COLO829 (cell line): ENCODE measurements at regions not wholly inside any gene's neighbourhood (a gene's known extent, or its start where the extent isn't known, plus 50 kb on each side); places are given as distances from the start of the nearest gene placed in this dataset.

Experiments used
- DNase-seq: peaks from one replicate; pipeline ENCODE4 v3.0.0; 2012; ENCODE audit warnings: low spot score

DNA sequence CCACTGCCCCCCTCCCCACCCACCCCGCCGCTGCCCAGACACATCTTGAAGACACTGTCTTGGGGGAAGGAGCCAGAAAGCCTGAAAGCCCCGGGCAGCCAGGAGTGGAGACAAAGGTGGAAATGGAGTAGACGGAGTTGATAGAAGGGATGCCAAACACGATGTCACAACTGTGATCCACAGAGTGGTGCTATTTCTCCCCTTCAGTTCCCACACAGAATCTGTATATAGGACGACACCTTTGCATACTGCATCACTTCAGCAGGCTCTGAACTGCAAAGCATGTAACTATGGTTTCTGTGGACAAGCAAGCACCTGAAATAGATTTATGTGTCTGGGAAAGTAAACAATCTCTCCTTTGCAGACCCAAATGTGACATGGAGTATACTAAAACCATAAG lies 56.4 kb upstream of the F13A1 start:
- DNase-seq: no peak

DNA sequence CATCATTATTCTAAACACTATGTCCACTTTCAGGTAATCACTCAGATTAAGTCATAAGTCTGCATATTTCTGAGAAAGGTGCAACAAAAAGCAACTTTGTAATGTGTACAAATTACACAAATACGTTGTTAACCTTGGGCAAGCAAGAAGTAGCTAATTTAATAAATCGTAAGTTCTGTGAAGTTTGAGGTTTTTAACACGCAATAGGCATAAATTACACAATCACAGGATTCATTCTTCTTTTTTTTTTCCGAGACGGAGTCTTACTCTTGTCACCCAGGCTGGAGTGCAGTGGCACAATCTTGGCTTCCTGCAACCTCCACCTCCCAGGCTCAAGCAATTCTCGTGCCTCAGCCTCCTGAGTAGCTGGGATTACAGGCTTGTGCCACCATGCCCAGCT lies 57.2 kb upstream of the F13A1 start:
- DNase-seq: no peak

DNA sequence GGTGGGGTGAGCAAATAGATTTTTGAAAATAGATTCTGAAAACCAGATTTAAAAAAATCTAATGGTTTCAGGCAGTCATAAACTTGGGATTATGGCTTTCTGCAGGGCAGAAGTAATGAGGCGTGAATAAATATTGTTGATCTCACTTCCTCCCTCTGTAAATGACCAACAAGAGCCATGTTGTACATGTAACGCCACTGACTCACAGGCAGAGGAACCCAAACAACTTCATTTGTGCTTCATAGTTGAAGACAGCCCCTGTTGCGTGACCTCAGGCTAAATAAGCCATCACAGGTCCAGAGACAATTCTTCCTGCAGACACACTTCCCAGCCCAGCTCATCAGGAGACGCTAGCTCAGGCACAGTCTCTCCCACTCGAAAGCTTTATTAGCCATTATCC lies 59.1 kb upstream of the F13A1 start:
- no peak for DNase-seq

DNA sequence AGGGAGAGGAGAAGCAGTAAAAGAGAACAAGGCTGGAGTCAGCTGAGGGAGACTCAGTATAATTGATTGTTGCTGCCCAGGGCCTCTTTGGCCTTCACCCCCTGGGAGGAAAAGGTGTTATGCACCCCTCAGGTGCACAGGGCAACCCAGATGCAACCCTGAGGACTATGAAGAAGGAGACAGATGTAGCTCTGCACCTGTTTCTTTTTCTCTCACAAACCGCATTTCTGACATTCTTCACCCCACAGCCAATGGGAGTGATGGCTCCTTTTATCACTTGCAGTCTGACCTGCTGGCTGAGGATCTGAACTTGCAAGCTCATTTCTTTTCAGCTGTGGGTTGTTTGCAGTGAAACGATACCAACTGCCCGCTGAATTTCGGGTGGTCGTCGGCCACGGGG lies 64.1 kb upstream of the F13A1 start:
- DNase-seq: no peak

DNA sequence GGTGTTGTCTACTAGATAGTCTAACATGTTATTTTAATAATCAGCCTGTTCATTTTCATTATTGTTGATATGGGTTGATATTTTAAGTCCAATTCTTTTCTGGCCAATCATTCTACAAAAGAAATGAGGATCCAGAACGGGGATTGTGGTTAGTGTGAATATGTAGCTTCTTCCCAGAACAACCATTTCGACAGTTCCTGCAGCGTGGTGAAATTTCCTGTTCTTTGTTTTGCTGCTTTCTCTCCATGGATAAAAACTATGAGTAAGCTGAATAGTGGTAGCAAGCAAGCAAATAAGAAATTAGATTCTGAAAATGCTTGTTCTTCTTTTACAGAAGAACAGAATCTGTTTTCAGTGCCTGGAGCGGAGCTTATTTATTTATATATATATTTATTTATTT lies 65.5 kb upstream of the F13A1 start:
- no peak for DNase-seq

DNA sequence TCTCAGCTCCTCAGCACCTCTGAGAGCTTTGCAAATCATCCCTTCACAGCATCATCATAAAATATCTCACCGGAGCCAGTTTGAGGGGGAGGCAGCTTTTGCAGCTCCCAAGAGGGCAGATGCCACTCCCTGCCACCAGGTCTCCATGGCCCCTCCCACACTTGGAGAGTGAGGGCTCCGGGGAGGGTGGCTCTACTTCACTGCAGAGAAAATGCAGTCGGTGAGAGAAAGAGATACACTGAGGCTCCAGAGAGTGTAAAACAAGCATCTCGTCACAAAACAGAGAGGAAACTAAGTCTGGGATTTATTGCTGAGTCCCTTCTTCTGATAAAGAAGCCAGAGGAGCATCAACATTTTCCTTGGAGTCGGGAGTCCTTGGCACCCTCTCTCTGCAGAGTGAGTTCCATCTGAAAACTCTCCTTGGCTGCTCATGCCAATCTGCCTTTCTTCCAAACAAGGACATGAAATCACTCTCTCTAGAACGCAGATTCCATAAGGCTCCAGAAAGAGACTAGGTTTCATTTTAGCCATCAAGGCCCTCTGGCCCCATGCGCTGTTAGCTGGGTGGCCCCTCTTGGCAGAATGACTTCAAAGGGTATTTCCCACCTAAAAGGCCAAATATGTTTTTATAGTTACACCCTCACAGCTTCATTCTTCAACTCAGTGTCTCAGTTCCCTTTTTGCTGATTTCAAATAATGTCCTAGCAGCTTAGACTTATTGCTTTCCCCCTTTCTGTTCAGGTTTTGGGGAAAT lies 70.6 kb upstream of the F13A1 start:
- DNase-seq: no peak

DNA sequence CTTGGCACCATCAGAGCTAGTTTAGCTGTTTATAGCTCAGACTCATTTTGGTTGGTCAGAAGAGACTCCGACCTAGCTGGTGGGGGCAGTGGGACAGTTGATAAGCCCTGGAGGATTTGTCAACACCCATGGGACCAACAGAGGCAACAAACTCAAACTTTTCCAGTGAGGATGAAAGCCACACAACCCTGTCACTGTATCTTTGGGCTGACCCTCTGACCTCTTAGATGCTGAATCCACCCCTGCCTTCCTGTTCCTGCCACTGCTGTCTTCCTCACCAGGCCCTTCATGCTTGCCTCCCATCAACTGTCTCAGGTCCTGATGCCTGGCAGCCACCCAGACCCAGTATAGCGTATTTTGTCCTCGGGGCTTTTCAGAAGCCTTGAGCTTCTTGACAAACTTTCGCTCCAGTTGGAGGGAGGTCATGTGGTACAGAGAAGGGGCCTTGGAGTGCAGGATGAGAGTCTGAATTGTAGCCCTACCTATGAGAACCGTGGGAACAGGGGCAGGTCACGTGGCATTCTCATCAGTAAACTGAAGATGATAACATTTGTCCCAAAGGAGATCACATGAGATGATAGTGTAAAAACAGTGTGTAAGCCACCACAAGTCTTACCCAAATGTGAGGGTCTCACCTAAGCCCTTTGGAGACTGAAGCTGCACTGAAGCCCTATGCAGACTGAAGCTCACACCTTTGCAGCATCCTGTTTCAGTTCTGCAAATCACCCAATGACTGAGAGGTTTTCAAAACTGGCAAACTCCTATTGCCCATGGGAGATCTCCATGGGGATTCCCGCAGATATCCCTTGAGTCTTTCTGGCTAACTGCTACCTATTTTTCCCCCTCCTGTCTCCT lies 72.0 kb upstream of the F13A1 start:
- no peak for DNase-seq

DNA sequence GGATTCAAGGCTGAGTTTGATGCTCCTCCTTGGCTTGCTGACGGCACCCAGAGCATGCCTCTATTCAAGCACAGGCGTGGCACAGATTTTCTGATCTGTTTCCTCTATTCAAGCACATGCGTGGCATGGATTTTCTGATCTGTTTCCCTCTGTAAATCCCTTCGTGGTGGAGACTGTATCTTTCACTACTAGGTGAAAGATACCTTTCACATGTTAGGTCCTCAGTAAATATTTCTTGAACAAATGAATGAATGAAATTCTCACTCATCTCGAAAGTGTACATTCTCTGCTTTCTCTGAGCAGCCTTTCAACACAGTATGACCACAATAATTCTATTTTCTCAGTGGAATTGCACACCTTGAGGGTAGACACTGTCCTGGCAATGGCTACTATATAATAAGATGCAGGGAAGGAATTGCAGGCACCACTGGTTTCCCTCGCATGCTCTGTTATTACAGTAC lies 72.6 kb upstream of the F13A1 start:
- DNase-seq: no peak

DNA sequence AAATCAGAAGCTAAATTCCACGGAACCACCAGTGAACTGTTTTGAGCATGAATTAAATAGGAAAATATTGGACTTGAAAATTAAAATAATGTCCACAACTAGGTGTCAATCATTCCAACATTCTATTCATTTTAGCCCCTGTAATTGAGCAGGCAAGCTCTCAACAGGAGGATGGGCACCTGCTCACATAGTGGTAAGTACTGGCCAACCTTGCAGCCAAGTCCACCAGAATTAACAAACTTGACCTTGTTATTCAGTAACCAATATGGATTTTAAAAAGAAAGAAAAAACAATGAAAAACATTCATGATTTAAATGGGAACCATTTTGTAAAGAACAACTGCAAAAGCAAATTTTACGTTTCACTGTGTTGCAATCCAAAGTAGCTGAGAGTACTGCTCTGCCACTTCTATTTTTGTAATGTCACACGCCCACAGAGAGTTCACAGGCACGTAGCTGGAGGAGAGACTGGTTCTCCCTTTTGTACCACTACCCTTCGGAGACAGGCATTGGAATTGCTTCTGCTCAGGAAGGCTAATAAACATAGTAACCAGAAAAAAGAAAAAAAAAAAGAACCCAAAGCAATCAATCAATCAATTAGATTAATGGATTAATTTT lies 75.2 kb upstream of the F13A1 start:
- DNase-seq: no peak

DNA sequence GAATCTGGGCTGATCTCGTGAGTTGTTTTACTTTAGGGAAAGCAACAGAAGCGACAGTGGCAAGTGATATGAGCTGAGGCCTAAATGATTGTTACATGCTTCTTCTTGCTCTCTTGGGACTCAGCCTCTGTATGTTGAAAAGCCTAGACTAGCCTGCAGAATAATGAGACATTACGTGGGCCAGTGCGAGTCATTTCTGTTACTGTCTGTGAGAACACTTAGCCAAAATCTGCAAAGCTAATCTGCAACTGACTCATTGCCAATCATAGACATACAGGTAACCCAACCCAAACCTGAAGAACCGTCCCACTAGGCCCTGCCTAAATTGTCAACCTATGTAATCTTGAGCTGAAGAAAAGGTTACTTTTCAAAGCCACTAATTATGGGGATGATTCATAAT lies 77.4 kb upstream of the F13A1 start:
- DNase-seq: no peak

DNA sequence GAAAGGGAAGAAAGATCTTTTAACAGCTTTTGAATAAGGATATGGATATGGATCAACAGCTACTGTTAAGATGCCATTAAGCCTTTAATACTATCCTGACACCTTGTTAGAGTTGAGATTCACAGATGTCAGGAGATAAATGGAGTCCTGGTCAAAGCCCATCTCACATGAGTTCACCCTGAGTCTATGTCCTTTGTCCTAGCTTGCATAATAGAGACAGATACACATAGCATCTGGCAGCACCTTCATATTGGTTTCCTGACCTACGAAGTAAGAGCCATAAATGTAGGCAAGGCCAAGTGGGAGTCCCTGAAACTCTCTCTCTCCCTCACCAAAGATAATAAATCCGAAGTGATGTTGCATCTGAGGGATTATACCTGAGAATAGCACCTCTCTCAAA lies 79.1 kb upstream of the F13A1 start:
- DNase-seq: no peak

DNA sequence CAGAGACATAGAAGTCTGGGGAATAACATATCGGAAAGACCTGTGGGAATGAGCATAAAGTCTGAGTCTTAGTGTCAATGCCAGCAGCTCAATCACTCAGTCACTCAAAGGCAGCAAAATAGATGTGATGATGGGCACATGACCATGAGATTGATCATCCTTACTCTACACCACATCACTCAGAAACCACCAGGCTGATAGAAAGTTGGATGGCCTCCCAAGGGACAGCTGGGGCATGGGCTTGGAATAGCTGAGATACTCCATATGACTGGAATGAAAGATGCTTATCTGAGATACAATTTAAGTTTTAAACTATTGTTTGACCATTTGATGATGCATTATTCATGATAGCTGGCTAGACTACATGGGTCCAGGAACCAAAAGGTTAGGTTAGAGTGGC lies 80.9 kb upstream of the F13A1 start:
- DNase-seq: no peak

DNA sequence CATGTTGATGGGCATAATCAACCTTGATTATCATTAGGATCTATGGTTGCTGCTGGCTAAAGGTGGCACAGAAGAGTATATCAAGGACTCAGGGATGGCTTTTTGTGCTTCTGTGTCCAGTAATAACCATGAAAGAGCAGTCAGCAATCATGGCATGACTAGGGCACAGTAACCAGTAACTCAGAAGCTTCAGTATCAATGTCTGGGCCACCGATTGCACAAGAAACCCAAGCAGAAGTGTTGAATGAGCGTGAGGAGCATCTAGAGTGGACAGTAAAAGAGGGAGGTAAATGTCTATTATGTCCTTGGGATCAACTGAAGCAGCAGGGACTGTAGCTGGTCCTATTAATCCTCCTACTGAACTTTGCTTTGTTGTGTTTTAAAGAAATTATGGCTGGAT lies 81.5 kb upstream of the F13A1 start:
- no peak for DNase-seq

DNA sequence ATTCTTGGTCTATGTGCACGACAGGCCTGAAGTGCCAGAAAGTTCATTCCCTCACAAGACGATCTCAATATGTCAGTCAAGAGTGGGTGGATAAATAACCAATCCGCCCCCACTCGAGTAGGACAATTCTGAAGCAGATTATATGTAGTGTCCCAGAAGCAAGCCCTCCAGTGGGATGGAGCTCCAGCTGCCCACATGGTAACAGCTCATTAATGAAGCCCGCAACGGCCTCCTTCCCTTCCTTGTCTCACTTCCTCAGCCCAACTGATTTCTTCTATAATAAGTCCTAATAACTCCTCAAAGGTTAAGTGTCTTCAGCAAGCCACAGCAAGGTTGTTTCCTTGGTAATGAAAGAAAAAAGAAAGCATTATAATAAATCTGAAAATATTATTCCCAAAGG lies 82.1 kb upstream of the F13A1 start:
- no peak for DNase-seq

DNA sequence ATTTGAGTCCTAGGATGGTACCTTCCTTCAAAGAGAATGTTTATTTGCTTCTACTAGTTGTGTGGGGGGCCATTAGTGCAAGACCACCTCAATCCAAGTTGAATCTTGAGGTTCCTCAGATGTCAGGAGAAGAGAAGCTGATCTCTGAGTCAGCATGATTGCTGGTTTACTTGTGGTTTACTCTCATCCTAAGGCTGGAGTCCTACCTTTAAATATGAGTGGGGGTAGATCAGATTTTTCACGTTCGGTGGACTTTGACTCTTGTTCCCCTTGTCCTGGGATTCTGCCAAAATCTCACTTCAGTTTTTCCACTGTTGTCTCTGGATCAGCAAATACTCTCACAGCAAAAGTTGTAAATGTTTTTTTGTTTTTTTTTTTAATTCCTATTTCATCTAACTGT lies 84.6 kb upstream of the F13A1 start:
- DNase-seq: no peak

DNA sequence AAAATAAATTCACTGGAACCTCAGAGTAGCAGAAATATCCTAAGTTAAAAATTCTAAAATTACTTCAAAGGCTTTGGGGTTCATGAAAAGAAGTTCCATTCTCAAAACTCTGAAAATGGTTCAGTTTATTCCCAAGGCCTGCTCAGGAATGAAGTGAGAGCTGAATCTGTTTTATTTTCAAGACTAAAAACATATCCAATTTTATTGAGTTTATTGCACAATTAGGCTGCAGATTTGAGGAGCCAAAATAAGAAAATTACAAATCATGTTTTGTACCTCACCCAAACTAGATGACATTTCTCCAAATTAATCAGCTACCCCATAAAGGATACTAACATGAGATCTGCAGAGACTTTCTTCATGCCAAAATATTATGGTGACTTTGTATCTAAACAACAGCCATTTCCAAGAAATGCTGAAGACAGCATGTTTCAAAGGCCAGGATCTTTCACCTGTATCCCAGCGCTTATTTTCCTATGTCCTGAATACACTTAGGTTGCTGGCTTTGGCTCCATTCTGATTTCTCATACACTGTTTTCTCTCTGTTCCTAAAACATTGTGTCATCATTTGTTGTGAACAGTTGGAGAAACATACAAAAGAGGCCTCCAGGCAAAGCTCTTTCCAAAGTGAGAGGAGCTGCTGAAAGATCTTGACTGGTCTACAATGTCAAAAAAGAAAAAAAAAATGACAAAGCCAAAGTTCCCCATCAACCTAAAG lies 85.7 kb upstream of the F13A1 start:
- DNase-seq: no peak

DNA sequence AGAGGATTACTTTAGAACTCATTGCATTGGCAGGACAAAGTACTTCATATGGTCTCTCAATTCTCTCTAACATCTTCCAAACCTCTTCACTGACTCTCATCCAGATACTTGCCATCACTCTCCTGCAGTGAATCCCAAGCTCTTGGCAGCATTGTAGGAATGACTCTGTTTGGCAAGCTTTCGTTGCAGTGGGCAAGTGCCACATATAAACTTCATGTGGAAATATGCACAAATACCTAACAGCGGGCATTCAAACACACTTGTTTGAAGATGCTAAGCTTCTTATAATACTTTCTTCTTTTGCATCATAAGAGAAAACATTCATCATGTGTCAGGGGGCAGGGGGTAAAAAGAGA lies 86.2 kb upstream of the F13A1 start:
- DNase-seq: no peak

DNA sequence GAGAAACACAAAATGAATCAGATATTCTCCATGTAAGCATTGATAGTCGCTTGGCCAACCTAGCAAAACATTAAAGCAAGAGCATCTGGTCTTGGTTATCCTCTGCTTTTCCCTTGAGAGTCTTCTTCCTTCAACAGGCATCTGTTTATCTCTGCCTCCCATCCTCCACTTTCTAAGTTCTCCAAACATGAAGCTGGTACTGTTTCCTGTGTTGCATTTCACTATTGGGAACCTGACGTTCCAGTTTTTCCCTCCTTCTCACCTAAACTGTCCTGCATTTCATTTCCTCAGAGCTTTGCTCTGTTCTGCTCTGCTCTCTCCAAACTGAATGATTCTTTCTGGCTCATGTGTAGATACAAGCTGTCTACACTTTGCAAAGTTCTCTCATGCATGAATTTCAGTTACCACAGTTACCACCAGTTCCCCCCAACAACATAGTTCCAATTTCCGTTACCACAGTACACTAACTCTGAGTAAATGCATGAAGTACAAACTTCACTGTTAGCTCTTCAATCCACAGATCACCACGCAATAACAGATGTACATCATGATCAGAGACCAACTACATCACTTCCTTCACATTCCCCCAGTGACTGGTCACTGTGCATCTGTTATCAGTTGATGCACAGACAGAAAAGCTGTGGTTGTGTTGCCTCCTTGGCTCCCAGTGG lies 86.7 kb upstream of the F13A1 start:
- DNase-seq: no peak

DNA sequence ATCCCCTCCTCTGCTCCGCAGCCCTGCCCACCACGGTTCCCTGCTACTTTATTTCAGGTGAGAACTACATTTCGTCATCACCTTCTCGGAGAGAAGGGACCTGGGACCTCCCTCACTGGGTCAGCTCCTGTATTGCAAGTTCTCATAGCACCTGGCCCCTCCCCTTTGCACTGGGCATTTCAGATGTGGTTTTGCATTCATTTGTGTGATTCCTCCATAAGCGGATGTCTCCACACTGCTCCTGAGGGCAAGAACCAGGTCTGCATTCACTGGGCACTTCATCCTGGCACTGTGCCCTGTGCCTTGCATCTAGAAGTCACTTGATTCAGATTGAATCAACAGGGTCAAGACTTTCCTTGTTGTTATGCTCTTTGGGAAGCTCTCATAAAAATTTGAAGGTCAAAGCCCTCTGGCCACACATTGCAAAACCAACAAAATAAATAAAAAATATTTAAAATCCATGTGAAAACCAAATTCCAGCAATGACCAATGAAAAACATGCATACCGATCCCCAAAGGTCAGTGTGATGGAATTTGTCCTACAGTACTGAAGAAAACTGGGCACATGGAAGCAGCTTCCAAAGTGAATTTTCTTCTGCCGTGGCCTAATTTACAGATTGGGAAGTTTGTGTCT lies 89.1 kb upstream of the F13A1 start:
- DNase-seq: no peak

DNA sequence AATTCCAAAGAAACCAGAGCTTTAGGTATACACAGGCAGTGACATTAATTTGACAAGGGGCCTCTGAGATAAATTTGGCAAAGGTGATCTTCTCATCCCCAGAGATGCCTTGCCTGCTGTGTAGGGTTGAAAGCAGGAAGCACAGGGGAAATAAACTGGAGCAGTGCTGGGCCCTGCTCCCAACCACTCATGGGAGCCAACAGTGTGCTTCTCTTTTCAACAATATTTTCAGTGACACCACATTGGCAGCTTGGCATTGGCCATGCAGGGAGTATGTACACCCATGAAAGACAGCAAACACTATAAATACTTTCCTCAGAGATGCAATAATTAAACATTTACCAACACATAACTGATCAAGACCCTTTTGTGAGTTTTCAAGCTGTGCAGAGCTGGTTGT lies 90.7 kb upstream of the F13A1 start:
- DNase-seq: no peak

DNA sequence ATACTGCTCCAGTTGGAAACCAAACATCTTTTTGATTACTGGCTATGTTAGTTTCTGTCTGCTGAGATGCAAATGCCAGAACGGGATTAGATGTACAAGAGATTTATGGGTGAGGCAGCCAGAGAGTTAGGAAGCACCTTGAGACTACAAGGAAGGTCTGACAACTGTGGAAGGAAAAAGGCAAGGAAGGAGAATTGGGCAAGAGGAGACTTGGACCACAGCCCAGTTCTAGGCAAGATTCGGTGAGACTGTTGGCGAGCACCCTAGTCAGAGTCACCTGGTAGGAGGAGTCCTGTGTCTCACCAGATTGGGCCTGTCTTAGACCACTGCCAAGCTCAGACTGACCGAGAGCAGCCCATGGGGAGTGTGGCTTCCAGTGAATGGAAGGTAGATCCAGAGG lies 91.8 kb upstream of the F13A1 start:
- DNase-seq: no peak

DNA sequence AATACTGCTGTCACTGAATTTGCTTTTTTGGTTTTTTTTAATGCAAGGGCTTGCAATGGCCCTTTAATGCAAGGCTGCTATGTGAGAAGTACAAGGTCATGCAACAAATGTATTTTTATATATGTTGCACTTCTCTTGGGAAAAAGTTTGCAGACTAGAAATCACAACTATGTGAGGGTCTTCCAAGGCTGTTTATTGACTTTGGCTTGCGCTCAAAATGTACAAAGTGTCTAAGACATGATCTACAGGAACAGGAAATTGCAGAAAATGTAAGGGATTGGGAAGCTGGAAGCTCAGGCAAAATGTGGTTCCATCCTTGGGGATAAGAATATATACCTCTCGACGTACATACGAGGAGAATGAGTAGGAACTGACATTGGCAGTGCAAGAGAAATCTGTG lies 92.2 kb upstream of the F13A1 start:
- no peak for DNase-seq
